ENCODE measurements at regions not wholly inside any gene's neighbourhood (a gene's known extent, or its start where the extent isn't known, plus 50 kb on each side); places are given as distances from the start of the nearest gene placed in this dataset.

GRCh38 chr2:81355436-81355835 lies 1050.9 kb upstream of the LRRTM1 start:
- H3K9ac ChIP-seq: no peak overlapping the region
- H3K9me3 ChIP-seq (ENCODE audit: low read depth): no peaks in the 10 kb centered on the region
- WGBS, 2 experiments (ENCODE audit: low coverage in 1 of 2, low lambda C conversion rate in 2 of 2, missing lambda C conversion rate in 2 of 2): 8 to 27% methylated on average over 1 of the region's 1 CpG
- no peaks in the 10 kb centered on the region for H3K79me2 ChIP-seq (ENCODE audit: insufficient read depth)
- no peaks in the 10 kb centered on the region for H3K4me1 ChIP-seq (ENCODE audit: insufficient read depth)
- H3K27me3 ChIP-seq (replicated peaks; ENCODE audit: insufficient read depth): no peaks in the 10 kb centered on the region
- no peak for DNase-seq
- no peaks in the 10 kb centered on the region for H3K36me3 ChIP-seq (ENCODE audit: low read depth)
- TF ChIP-seq EZH2phosphoT487 (IDR thresholded peaks at IDR 0.05; ENCODE audit: insufficient read depth, low read depth) (no peak), EZH2 (IDR thresholded peaks at IDR 0.05; ENCODE audit: insufficient read depth, poor library complexity, severe bottlenecking) (no peak)
- in situ Hi-C loops (cut with MboI): no loop called here
- H3K4me3 ChIP-seq: no peak overlapping the region
- H3K9me2 ChIP-seq (ENCODE audit: insufficient read depth): no peaks in the 10 kb centered on the region
- H3F3A ChIP-seq (ENCODE audit: insufficient read depth): no peaks in the 10 kb centered on the region
- H4K20me1 ChIP-seq (ENCODE audit: insufficient read depth): no peaks in the 10 kb centered on the region
- H3K27ac ChIP-seq: no peak overlapping the region
- H2AFZ ChIP-seq: no peak overlapping the region
- no peak overlapping the region for H3K4me2 ChIP-seq (ENCODE audit: unreplicated experiment)

- no peaks in the 10 kb centered on the region for H4K20me1 ChIP-seq (ENCODE audit: insufficient read depth)
- 3 to 5% methylated on average over 2 of the region's 2 CpGs for WGBS, 2 experiments (ENCODE audit: low coverage in 1 of 2, low lambda C conversion rate in 2 of 2, missing lambda C conversion rate in 2 of 2)
These were observed 1029.5 kb upstream of the LRRTM1 start for GRCh38 chr2:81334046-81334445.

DNA sequence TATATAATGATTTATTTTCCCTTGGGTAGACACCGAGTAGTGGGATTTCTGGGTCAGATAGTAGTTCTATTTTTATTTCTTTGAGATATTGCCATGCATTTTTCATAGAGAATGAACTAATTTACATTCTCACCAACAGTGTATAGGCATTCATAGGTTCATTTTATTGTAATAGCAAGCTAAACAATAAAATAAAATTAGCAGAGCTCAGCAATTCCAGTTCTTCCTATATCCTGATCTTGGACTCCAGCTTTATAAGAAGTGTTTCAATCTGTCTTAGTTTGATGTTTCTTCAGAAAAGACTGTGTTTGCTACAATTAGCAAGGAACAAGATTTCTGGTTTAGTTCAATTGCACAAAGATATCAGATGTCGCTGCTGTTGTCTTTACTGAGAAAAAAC lies 1024.4 kb upstream of the LRRTM1 start:
- H3K4me2 ChIP-seq (ENCODE audit: unreplicated experiment): no peak overlapping the region
- peaks cover 4% of the 10 kb centered on the region for H3K9me3 ChIP-seq (ENCODE audit: low read depth)
- in situ Hi-C loops (cut with MboI): no loop called here
- no peaks in the 10 kb centered on the region for H3K4me1 ChIP-seq (ENCODE audit: insufficient read depth)
- H2AFZ ChIP-seq: no peak overlapping the region
- no peaks in the 10 kb centered on the region for H3K27me3 ChIP-seq (replicated peaks; ENCODE audit: insufficient read depth)
- no peak overlapping the region for H3K27ac ChIP-seq
- H3F3A ChIP-seq (ENCODE audit: insufficient read depth): no peaks in the 10 kb centered on the region
- H3K9ac ChIP-seq: no peak overlapping the region
- no peak for TF ChIP-seq EZH2phosphoT487 (IDR thresholded peaks at IDR 0.05; ENCODE audit: insufficient read depth, low read depth)
- no peak overlapping the region for H3K4me3 ChIP-seq
- no peaks in the 10 kb centered on the region for H4K20me1 ChIP-seq (ENCODE audit: insufficient read depth)
- no peaks in the 10 kb centered on the region for H3K9me2 ChIP-seq (ENCODE audit: insufficient read depth)
- WGBS, 2 experiments (ENCODE audit: low coverage in 1 of 2, low lambda C conversion rate in 2 of 2, missing lambda C conversion rate in 2 of 2): 7 to 9% methylated on average over 2 of the region's 2 CpGs
- no peaks in the 10 kb centered on the region for H3K79me2 ChIP-seq (ENCODE audit: insufficient read depth)
- DNase-seq: no peak
- H3K36me3 ChIP-seq (ENCODE audit: low read depth): no peaks in the 10 kb centered on the region

More at GRCh38 chr2:81334046-81334445, 1029.5 kb upstream of the LRRTM1 start:
- Histone ChIP-seq H3K9me3 (ENCODE audit: low read depth) (peaks cover 7% of the 10 kb centered on the region), H3F3A (ENCODE audit: insufficient read depth) (no peaks in the 10 kb centered on the region), H3K9ac (no peak overlapping the region), H3K4me1 (ENCODE audit: insufficient read depth) (no peaks in the 10 kb centered on the region), H3K27ac (no peak overlapping the region), H3K79me2 (ENCODE audit: insufficient read depth) (no peaks in the 10 kb centered on the region), H3K9me2 (ENCODE audit: insufficient read depth) (no peaks in the 10 kb centered on the region), H3K4me2 (ENCODE audit: unreplicated experiment) (no peak overlapping the region), H3K27me3 (replicated peaks; ENCODE audit: insufficient read depth) (no peaks in the 10 kb centered on the region), H2AFZ (no peak overlapping the region), H3K4me3 (no peak overlapping the region), H3K36me3 (ENCODE audit: low read depth) (no peaks in the 10 kb centered on the region)
- in situ Hi-C loops (cut with MboI): no loop called here
- no peak for TF ChIP-seq EZH2 (IDR thresholded peaks at IDR 0.05; ENCODE audit: insufficient read depth, poor library complexity, severe bottlenecking)
- TF ChIP-seq EZH2phosphoT487 (IDR thresholded peaks at IDR 0.05; ENCODE audit: insufficient read depth, low read depth): no peak
- no peak for DNase-seq

DNA sequence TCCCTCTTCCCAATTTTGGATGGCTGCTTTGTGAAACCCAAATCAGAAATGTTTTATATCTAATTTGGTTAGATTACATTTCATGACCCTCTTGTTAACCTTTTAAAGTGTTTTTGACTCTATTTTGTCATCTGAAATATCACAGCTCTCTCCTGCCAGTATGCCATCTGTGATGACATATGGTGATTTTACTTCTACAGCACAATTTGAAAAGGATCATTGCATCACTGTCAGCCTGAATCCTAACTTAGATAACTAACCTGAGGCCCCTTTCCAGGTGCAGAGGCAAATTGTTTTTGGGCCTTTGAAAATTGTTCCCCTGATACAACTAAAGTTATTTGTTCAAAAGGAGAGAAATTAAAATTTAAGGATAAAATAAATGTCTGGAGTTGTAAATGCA lies 1023.4 kb upstream of the LRRTM1 start:
- H3K27ac ChIP-seq: no peak overlapping the region
- H3K9me2 ChIP-seq (ENCODE audit: insufficient read depth): no peaks in the 10 kb centered on the region
- H3K36me3 ChIP-seq (ENCODE audit: low read depth): no peaks in the 10 kb centered on the region
- H3K9me3 ChIP-seq (ENCODE audit: low read depth): peaks cover 4% of the 10 kb centered on the region
- in situ Hi-C loops (cut with MboI): no loop called here
- H3K27me3 ChIP-seq (replicated peaks; ENCODE audit: insufficient read depth): no peaks in the 10 kb centered on the region
- no peaks in the 10 kb centered on the region for H3K79me2 ChIP-seq (ENCODE audit: insufficient read depth)
- H2AFZ ChIP-seq: no peak overlapping the region
- no peaks in the 10 kb centered on the region for H4K20me1 ChIP-seq (ENCODE audit: insufficient read depth)
- H3K4me3 ChIP-seq: no peak overlapping the region
- no peaks in the 10 kb centered on the region for H3K4me1 ChIP-seq (ENCODE audit: insufficient read depth)
- H3K9ac ChIP-seq: no peak overlapping the region
- no peaks in the 10 kb centered on the region for H3F3A ChIP-seq (ENCODE audit: insufficient read depth)
- no peak for DNase-seq
- H3K4me2 ChIP-seq (ENCODE audit: unreplicated experiment): no peak overlapping the region
- TF ChIP-seq EZH2phosphoT487 (IDR thresholded peaks at IDR 0.05; ENCODE audit: insufficient read depth, low read depth): no peak
- no peak for TF ChIP-seq EZH2 (IDR thresholded peaks at IDR 0.05; ENCODE audit: insufficient read depth, poor library complexity, severe bottlenecking)

GRCh38 chr2:81324046-81324445 lies 1019.5 kb upstream of the LRRTM1 start:
- Histone ChIP-seq H3K9me2 (ENCODE audit: insufficient read depth) (no peaks in the 10 kb centered on the region), H3K27ac (no peak overlapping the region), H3K9ac (no peak overlapping the region), H3K4me1 (ENCODE audit: insufficient read depth) (no peaks in the 10 kb centered on the region), H3K36me3 (ENCODE audit: low read depth) (no peaks in the 10 kb centered on the region), H3K9me3 (ENCODE audit: low read depth) (no peaks in the 10 kb centered on the region), H3F3A (ENCODE audit: insufficient read depth) (no peaks in the 10 kb centered on the region), H2AFZ (no peak overlapping the region), H3K79me2 (ENCODE audit: insufficient read depth) (no peaks in the 10 kb centered on the region), H3K4me2 (ENCODE audit: unreplicated experiment) (no peak overlapping the region), H3K4me3 (no peak overlapping the region), H4K20me1 (ENCODE audit: insufficient read depth) (no peaks in the 10 kb centered on the region), H3K27me3 (replicated peaks; ENCODE audit: insufficient read depth) (no peaks in the 10 kb centered on the region)
- 24% methylated on average over 3 of the region's 3 CpGs for WGBS, 2 experiments (ENCODE audit: low coverage in 1 of 2, low lambda C conversion rate in 2 of 2, missing lambda C conversion rate in 2 of 2)
- DNase-seq: no peak
- in situ Hi-C loops (cut with MboI): no loop called here
- no peak for TF ChIP-seq EZH2phosphoT487 (IDR thresholded peaks at IDR 0.05; ENCODE audit: insufficient read depth, low read depth)
- no peak for TF ChIP-seq EZH2 (IDR thresholded peaks at IDR 0.05; ENCODE audit: insufficient read depth, poor library complexity, severe bottlenecking)

Data from GM23248 (cell line).